Right lobe of liver (tissue), 6 donors: ENCODE measurements at regions not wholly inside any gene's neighbourhood (a gene's known extent, or its start where the extent isn't known, plus 50 kb on each side); places are given as distances from the start of the nearest gene placed in this dataset.
A peak's percentile ranks its signal among the peaks of the same experiment; 100 is the strongest.

Experiments used
- ATAC-seq, 4 donors: fragments of 200-7000 bp; cut with Tn5 transposase; one replicate each; pipeline ENCODE4 v1.9.1; 2020; ENCODE audit warnings: mild to moderate bottlenecking in 4 of 4, moderate library complexity in 4 of 4
- DNase-seq, 3 donors: peaks; one replicate each; pipeline ENCODE4 v3.0.0-alpha.2; 2020
- H3K27ac ChIP-seq, 3 donors: fragments of 200-600 bp; one replicate each; pipeline ENCODE4 v1.8.0; 2022
- H3K27me3 ChIP-seq, 2 donors: fragments of 200-600 bp; one replicate each; pipeline ENCODE4 v1.8.0; 2022
- H3K36me3 ChIP-seq, 4 donors: fragments of 200-600 bp; sonication (generic) in 1 of 4; one replicate each; pipeline versions ENCODE4 v1.5.1 to v1.8.0; 2017 to 2022; ENCODE audit warnings: control low read depth in 1 of 4
- H3K4me1 ChIP-seq, 4 donors: fragments of 200-600 bp; sonication (generic) in 1 of 4; one replicate each; pipeline versions ENCODE4 v1.5.1 to v1.8.0; 2017 to 2022; ENCODE audit warnings: control low read depth in 1 of 4
- H3K4me3 ChIP-seq, 3 donors: fragments of 200-600 bp; one replicate each; pipeline ENCODE4 v1.8.0; 2022
- H3K9me3 ChIP-seq, 4 donors: fragments of 200-600 bp; sonication (generic) in 1 of 4; one replicate each; pipeline versions ENCODE4 v1.5.1 to v1.8.0; 2017 to 2022; ENCODE audit warnings: control low read depth in 1 of 4
- POLR2A ChIP-seq: fragments of 450-650 bp; IDR thresholded peaks from one replicate; pipeline ENCODE4 v1.6.1; 2017; ENCODE audit warnings: antibody characterized with exemption, mild to moderate bottlenecking
- WGBS: methylation state at CpG from one replicate; pipeline ENCODE4 v1.1.6; 2018; ENCODE audit warnings: low coverage, low lambda C conversion rate; ENCODE audit not compliant: insufficient coverage; ENCODE audit errors: missing lambda C conversion rate; 5-methylcytosine and 5-hydroxymethylcytosine counted together
- intact Hi-C, 2 donors: fragments of 100-400 bp; cut with DNase I; formaldehyde crosslinking; loops; one replicate each; pipeline versions ENCODE4 v1.11.2 to v1.14.1; 2022
- TF ChIP-seq, protein P1 (sequence below), 4 donors: fragments of 200-600 bp in 3 of 4; fragments of 450-650 bp in 1 of 4; IDR thresholded peaks; one replicate each; pipeline versions ENCODE4 v1.5.1 to v1.8.0; 2016 to 2022; ENCODE audit warnings: antibody characterized with exemption in 4 of 4, mild to moderate bottlenecking in 2 of 4
- donor health status: DM: no; HTN: yes; CAD: no.
- donor health status: DM: no; HTN: no; CAD: no.
- donor health status: DM: no; HTN: no; CAD: no.
- donor health status: DM: no; HTN: yes; CAD: no.
- donor health status: DM: no; HTN: yes; CAD: no.

DNA sequence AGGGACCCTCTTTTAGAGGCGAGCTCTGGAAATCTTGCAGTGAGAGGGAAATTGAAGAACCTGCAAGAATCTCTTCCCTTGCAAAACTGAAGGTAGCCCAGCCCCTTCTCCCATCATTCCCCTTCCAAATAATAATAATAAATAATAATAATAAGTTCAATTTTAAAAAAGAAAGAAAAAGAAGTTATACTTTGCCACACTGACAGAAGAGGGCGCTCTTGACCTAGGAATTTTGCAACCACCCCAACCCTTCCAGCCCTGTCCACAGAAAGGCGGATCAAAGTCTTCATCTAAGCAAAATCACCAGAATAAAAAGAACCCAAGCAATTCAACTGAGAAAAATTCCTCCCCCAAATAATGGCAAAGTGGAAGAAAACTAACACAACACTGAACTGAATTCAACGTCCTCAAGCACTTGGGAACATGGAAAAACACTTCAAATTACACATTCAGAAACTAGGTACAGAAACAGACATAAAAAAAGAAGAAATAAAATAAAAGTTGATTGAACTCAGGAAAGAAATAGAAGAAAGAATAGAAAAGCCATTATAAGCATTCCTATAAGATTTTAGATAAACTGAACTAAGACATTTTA, 98.9 kb upstream of the GLS start:
- Histone ChIP-seq H3K4me1 (peaks cover 0 to 15% (median 2%) of the 10 kb centered on the region in 4 donors), H3K27me3 (no peaks in the 10 kb centered on the region), H3K36me3 (no peaks in the 10 kb centered on the region), H3K9me3 (no peaks in the 10 kb centered on the region), H3K27ac (no peak overlapping the region), H3K4me3 (no peak overlapping the region)
- DNase-seq (peak in 2 of 3 donors; percentile 24 to 56), ATAC-seq (peak; percentile 88 to 95 (median 92))
- intact Hi-C loops = no loop called here
- no peak for TF ChIP-seq POLR2A
- TF ChIP-seq, protein P1, sequence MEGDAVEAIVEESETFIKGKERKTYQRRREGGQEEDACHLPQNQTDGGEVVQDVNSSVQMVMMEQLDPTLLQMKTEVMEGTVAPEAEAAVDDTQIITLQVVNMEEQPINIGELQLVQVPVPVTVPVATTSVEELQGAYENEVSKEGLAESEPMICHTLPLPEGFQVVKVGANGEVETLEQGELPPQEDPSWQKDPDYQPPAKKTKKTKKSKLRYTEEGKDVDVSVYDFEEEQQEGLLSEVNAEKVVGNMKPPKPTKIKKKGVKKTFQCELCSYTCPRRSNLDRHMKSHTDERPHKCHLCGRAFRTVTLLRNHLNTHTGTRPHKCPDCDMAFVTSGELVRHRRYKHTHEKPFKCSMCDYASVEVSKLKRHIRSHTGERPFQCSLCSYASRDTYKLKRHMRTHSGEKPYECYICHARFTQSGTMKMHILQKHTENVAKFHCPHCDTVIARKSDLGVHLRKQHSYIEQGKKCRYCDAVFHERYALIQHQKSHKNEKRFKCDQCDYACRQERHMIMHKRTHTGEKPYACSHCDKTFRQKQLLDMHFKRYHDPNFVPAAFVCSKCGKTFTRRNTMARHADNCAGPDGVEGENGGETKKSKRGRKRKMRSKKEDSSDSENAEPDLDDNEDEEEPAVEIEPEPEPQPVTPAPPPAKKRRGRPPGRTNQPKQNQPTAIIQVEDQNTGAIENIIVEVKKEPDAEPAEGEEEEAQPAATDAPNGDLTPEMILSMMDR (IDR thresholded peaks at IDR 0.05) = peak; percentile 47 to 73 (median 66)
- 27% methylated on average over 4 of the region's 4 CpGs for WGBS

DNA sequence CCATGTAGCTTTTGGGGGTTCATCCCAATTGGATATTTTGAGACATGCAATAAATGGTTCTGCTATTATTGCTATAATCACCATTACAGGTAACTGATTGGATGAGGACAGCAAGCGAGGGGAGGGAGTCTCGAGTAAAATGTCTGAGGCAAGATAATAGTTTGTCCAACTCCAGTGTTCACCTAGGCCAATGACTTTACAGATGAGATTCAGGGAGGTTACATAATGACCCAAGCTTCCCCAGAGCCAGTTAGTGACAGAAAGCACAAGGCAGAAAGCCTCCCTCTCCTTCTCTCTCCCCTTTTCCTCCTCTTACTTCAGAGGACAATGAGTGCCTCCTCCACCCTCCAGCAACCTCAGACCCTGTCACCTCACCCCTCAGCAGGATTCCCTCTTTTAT, 98.4 kb upstream of the GLS start:
- Histone ChIP-seq H3K9me3 (no peaks in the 10 kb centered on the region), H3K27me3 (no peaks in the 10 kb centered on the region), H3K4me3 (no peak overlapping the region), H3K36me3 (no peaks in the 10 kb centered on the region), H3K4me1 (peaks cover 0 to 15% (median 2%) of the 10 kb centered on the region in 4 donors), H3K27ac (no peak overlapping the region)
- TF ChIP-seq, protein P1 (IDR thresholded peaks at IDR 0.05) = no peak
- TF ChIP-seq POLR2A = no peak
- DNase-seq = no peak
- intact Hi-C loops = no loop called here
- ATAC-seq = no peak
- 67% methylated on average over 2 of the region's 2 CpGs for WGBS

DNA sequence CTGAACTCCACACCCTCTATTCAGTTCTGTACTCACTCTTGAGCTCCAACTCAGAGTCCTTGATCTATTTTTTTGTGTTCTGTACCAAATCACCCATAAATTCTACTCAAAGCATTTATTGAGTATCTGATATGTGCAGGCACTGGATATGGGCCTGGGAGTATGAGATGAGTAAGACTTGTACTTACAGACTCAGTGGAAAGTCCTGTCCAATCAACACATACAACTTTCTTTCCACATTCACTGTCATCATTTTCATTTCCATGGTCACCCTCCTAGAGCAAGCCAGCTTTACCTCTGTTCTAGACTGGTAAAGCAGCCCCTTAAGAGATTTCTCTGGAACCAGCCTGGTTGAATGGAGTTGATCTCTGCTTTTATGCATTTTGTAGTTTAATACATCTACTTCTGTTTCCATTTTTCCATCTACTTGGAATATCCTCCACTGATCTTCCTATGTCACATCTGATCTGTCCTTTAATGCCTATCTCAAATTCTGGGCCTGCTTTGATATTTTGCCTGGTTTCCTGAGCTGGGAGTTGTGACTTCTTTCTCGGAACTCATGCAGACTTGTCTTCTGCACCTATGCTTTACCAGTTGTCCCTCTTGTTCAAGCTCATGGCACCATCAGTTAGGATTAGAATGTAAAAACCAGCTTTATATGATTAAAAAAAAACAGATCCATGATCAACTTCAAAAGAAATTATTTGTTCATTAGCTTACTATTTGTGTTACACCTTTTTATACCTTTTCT, 96.9 kb upstream of the GLS start:
- Histone ChIP-seq H3K27me3 (no peaks in the 10 kb centered on the region), H3K27ac (no peak overlapping the region), H3K36me3 (no peaks in the 10 kb centered on the region), H3K4me3 (no peak overlapping the region), H3K9me3 (no peaks in the 10 kb centered on the region), H3K4me1 (peaks cover 0 to 15% (median 2%) of the 10 kb centered on the region in 4 donors)
- ATAC-seq (no peak), DNase-seq (no peak)
- TF ChIP-seq POLR2A = no peak
- TF ChIP-seq, protein P1 (IDR thresholded peaks at IDR 0.05) = no peak
- intact Hi-C loops = no loop called here
- WGBS = 100% methylated on average over 1 of the region's 1 CpG

DNA sequence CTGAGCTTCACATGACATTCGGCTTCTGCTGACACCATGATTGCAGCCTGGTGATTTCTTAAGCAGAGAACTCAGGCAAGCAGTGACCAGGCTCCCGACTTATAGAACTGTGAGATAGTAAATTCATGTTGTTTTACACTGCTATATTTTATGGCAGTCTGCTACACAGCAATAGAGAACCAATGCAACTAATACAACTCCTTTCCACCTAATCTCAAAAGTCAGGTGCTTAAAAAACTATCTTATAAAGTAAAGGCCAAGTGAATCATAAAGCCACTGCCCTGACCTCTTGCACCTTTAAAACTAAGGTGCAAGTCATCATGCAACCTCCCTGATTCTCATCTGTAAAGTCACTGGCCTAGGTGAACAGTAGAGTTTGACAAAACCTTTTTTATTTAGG, 95.3 kb upstream of the GLS start:
- 89% methylated on average over 2 of the region's 2 CpGs for WGBS
- Histone ChIP-seq H3K4me3 (no peak overlapping the region), H3K36me3 (no peaks in the 10 kb centered on the region), H3K27ac (no peak overlapping the region), H3K9me3 (no peaks in the 10 kb centered on the region), H3K4me1 (peaks cover 0 to 12% (median 2%) of the 10 kb centered on the region in 4 donors), H3K27me3 (no peaks in the 10 kb centered on the region)
- ATAC-seq (no peak), DNase-seq (no peak)
- TF ChIP-seq POLR2A = no peak
- TF ChIP-seq, protein P1 (IDR thresholded peaks at IDR 0.05) = no peak
- intact Hi-C loops = no loop called here
